Lower leg skin (tissue), 4 donors: ENCODE measurements at regions not wholly inside any gene's neighbourhood (a gene's known extent, or its start where the extent isn't known, plus 50 kb on each side); places are given as distances from the start of the nearest gene placed in this dataset.
A peak's percentile ranks its signal among the peaks of the same experiment; 100 is the strongest.

Experiments used
- DNase-seq, 2 donors: peaks; one replicate each; pipeline ENCODE4 v3.0.0-alpha.2; 2019; ENCODE audit warnings: low spot score in 2 of 2
- H3K4me3 ChIP-seq: fragments of 200-600 bp; sonication (generic); 2 replicates; pipeline ENCODE4 v1.5.1; 2017; ENCODE audit warnings: mild to moderate bottlenecking, low read depth; ENCODE audit not compliant: poor library complexity, severe bottlenecking
- POLR2A ChIP-seq, 2 donors: fragments of 450-650 bp; IDR thresholded peaks; one replicate each; pipeline ENCODE4 v1.6.1; 2016 to 2017; ENCODE audit warnings: antibody characterized with exemption in 2 of 2, mild to moderate bottlenecking in 1 of 2, moderate library complexity in 1 of 2
- WGBS, 2 donors: methylation state at CpG; one replicate each; pipeline ENCODE4 v1.1.5; 2018; 5-methylcytosine and 5-hydroxymethylcytosine counted together
- intact Hi-C: fragments of 100-400 bp; cut with DNase I; formaldehyde crosslinking; loops from one replicate; pipeline ENCODE4 v1.15.0; 2023; ENCODE audit warnings: low total_unique reads
- TF ChIP-seq, protein P1 (sequence below), 3 donors: fragments of 450-650 bp; IDR thresholded peaks; one replicate each; pipeline ENCODE4 v1.5.1; 2016; ENCODE audit warnings: antibody characterized with exemption in 3 of 3, mild to moderate bottlenecking in 3 of 3, moderate library complexity in 2 of 3

GRCh38 chr10:116792817-116793216 is 50.5 kb upstream of the HSPA12A start:
- intact Hi-C loops = no loop called here
- DNase-seq = no peak
- no peak overlapping the region for H3K4me3 ChIP-seq
- TF ChIP-seq POLR2A (IDR thresholded peaks at IDR 0.05) = no peak
- TF ChIP-seq, protein P1, sequence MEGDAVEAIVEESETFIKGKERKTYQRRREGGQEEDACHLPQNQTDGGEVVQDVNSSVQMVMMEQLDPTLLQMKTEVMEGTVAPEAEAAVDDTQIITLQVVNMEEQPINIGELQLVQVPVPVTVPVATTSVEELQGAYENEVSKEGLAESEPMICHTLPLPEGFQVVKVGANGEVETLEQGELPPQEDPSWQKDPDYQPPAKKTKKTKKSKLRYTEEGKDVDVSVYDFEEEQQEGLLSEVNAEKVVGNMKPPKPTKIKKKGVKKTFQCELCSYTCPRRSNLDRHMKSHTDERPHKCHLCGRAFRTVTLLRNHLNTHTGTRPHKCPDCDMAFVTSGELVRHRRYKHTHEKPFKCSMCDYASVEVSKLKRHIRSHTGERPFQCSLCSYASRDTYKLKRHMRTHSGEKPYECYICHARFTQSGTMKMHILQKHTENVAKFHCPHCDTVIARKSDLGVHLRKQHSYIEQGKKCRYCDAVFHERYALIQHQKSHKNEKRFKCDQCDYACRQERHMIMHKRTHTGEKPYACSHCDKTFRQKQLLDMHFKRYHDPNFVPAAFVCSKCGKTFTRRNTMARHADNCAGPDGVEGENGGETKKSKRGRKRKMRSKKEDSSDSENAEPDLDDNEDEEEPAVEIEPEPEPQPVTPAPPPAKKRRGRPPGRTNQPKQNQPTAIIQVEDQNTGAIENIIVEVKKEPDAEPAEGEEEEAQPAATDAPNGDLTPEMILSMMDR (IDR thresholded peaks at IDR 0.05) = no peak
- 92 to 94% methylated on average over 1 of the region's 1 CpG for WGBS, 2 donors

GRCh38 chr10:116796469-116796868 is 52.8 kb upstream of the ENO4 start:
- intact Hi-C loops = loop anchor here (2.0 kb wide), 1 partner anchor 378 kb away; no protein-coding TSS in a partner anchor
- no peak overlapping the region for H3K4me3 ChIP-seq
- 51 to 59% methylated on average over 5 of the region's 5 CpGs for WGBS, 2 donors
- DNase-seq = no peak
- TF ChIP-seq, protein P1 (IDR thresholded peaks at IDR 0.05) = no peak
- no peak for TF ChIP-seq POLR2A (IDR thresholded peaks at IDR 0.05)

- TF ChIP-seq, protein P1 (IDR thresholded peaks at IDR 0.05) = peak in 1 of 3 donors; percentile 38
- TF ChIP-seq POLR2A (IDR thresholded peaks at IDR 0.05) = no peak
- peak; percentile 54 to 91 for DNase-seq
- intact Hi-C loops = loop anchor here (2.0 kb wide), 1 partner anchor 378 kb away; no protein-coding TSS in a partner anchor
- 20 to 34% methylated on average over 9 of the region's 9 CpGs for WGBS, 2 donors
- H3K4me3 ChIP-seq = no peak overlapping the region
Observed at GRCh38 chr10:116796910-116797513, 52.3 kb upstream of the ENO4 start.

GRCh38 chr10:116798859-116799258 is 50.4 kb upstream of the ENO4 start:
- no peak for TF ChIP-seq POLR2A (IDR thresholded peaks at IDR 0.05)
- TF ChIP-seq, protein P1 (IDR thresholded peaks at IDR 0.05) = no peak
- no peak for DNase-seq
- 75 to 77% methylated on average over 6 of the region's 6 CpGs for whole genome bisulfite sequencing, 2 donors
- intact Hi-C loops = no loop called here
- no peak overlapping the region for H3K4me3 ChIP-seq
